Medulla oblongata (tissue), 1 donor: ENCODE measurements at regions not wholly inside any gene's neighbourhood (a gene's known extent, or its start where the extent isn't known, plus 50 kb on each side); places are given as distances from the start of the nearest gene placed in this dataset.
A peak's percentile ranks its signal among the peaks of the same experiment; 100 is the strongest.
"Not testable (repeated sequence)": the region's sequence is repeated elsewhere in the genome, so short reads cannot be mapped to it uniquely, and the experiment has no call there.

Source experiments
- DNase-seq: peaks from one replicate; pipeline ENCODE4 v3.0.0-alpha.2; 2015; ENCODE audit errors: extremely low spot score

GRCh38 chr13:90321281-90321931, 1026.1 kb upstream of the MIR17HG start:
- DNase-seq = no peak

GRCh38 chr13:90329641-90330040, 1017.8 kb upstream of the MIR17HG start:
- DNase-seq = no peak

GRCh38 chr13:90331974-90332373, 1015.5 kb upstream of the MIR17HG start:
- DNase-seq = no peak

GRCh38 chr13:90336507-90336906, 1011.0 kb upstream of the MIR17HG start:
- DNase-seq = no peak

GRCh38 chr13:90341348-90341747, 1006.1 kb upstream of the MIR17HG start:
- DNase-seq = not testable (repeated sequence)

GRCh38 chr13:90348477-90349136, 998.9 kb upstream of the MIR17HG start:
- DNase-seq = not testable (repeated sequence)

- DNase-seq = no peak
Measured at GRCh38 chr13:90352763-90353162, 994.7 kb upstream of the MIR17HG start.

GRCh38 chr13:90355162-90355751, 992.2 kb upstream of the MIR17HG start:
- DNase-seq = no peak

- no peak for DNase-seq
Measured at GRCh38 chr13:90360785-90361184, 986.7 kb upstream of the MIR17HG start.

GRCh38 chr13:90362707-90363106, 984.8 kb upstream of the MIR17HG start:
- no peak for DNase-seq

- peak; percentile 12 for DNase-seq
Measured at GRCh38 chr13:90365130-90365529, 982.4 kb upstream of the MIR17HG start.

- DNase-seq = no peak
Measured at GRCh38 chr13:90374168-90374567, 973.3 kb upstream of the MIR17HG start.

- no peak for DNase-seq
Measured at GRCh38 chr13:90375851-90376250, 971.6 kb upstream of the MIR17HG start.

GRCh38 chr13:90382425-90382824, 965.1 kb upstream of the MIR17HG start:
- DNase-seq = no peak

- no peak for DNase-seq
Measured at GRCh38 chr13:90385781-90386489, 961.6 kb upstream of the MIR17HG start.

GRCh38 chr13:90388887-90389452, 958.5 kb upstream of the MIR17HG start:
- no peak for DNase-seq

- no peak for DNase-seq
Measured at GRCh38 chr13:90389537-90389936, 958.0 kb upstream of the MIR17HG start.

GRCh38 chr13:90393408-90393807, 954.1 kb upstream of the MIR17HG start:
- DNase-seq = no peak

GRCh38 chr13:90395348-90395747, 952.1 kb upstream of the MIR17HG start:
- DNase-seq = no peak

- DNase-seq = no peak
Measured at GRCh38 chr13:90395846-90396245, 951.6 kb upstream of the MIR17HG start.

GRCh38 chr13:90396266-90396665, 951.2 kb upstream of the MIR17HG start:
- DNase-seq = no peak

- DNase-seq = no peak
Measured at GRCh38 chr13:90397503-90397902, 950.0 kb upstream of the MIR17HG start.
